ENCODE measurements at regions not wholly inside any gene's neighbourhood (a gene's known extent, or its start where the extent isn't known, plus 50 kb on each side); places are given as distances from the start of the nearest gene placed in this dataset.

- TF ChIP-seq CTCF (IDR thresholded peaks at IDR 0.05): no peak
- no peak for TF ChIP-seq POLR2A (IDR thresholded peaks at IDR 0.05)
Observed at GRCh38 chr4:147360301-147360700, 120.6 kb upstream of the EDNRA start.
